Liver (tissue), 8 donors: ENCODE measurements at regions not wholly inside any gene's neighbourhood (a gene's known extent, or its start where the extent isn't known, plus 50 kb on each side); places are given as distances from the start of the nearest gene placed in this dataset.

Experiments used
- DNase-seq: peaks from one replicate; pipeline ENCODE4 v3.0.0-alpha.2; 2017; ENCODE audit warnings: low spot score
- H3K27ac ChIP-seq, 2 donors: one replicate each; pipeline ENCODE4 v1.7.0; 2013; ENCODE audit warnings: inconsistent platforms in 2 of 2, low read length in 2 of 2, control low read depth in 1 of 2, low read depth in 1 of 2, mild to moderate bottlenecking in 1 of 2
- H3K27me3 ChIP-seq, 4 donors: one replicate each; pipeline versions ENCODE4 v1.6.1 to v1.7.0; 2013; ENCODE audit warnings: low read length in 3 of 4, inconsistent platforms in 1 of 4, mild to moderate bottlenecking in 1 of 4, moderate library complexity in 1 of 4; ENCODE audit not compliant: control insufficient read depth in 4 of 4, insufficient read depth in 4 of 4
- H3K36me3 ChIP-seq, 4 donors: one replicate each; pipeline versions ENCODE4 v1.6.1 to v1.7.0; 2013; ENCODE audit warnings: low read length in 3 of 4, mild to moderate bottlenecking in 3 of 4, low read depth in 1 of 4, moderate library complexity in 1 of 4; ENCODE audit not compliant: control insufficient read depth in 4 of 4, insufficient read depth in 3 of 4
- H3K4me1 ChIP-seq, 4 donors: one replicate each; pipeline versions ENCODE4 v1.6.1 to v1.7.0; 2013; ENCODE audit warnings: low read length in 3 of 4, mild to moderate bottlenecking in 3 of 4, moderate library complexity in 1 of 4; ENCODE audit not compliant: control insufficient read depth in 4 of 4, insufficient read depth in 4 of 4
- H3K4me3 ChIP-seq, 3 donors: one replicate each; pipeline versions ENCODE4 v1.6.1 to v1.7.0; 2013; ENCODE audit warnings: low read length in 3 of 3, control low read depth in 1 of 3, low read depth in 1 of 3, mild to moderate bottlenecking in 1 of 3
- H3K9ac ChIP-seq, 2 donors: one replicate each; pipeline ENCODE4 v1.7.0; 2013; ENCODE audit warnings: low read length in 2 of 2, mild to moderate bottlenecking in 2 of 2, moderate library complexity in 2 of 2, control low read depth in 1 of 2, low read depth in 1 of 2
- H3K9me3 ChIP-seq, 4 donors: one replicate each; pipeline versions ENCODE4 v1.6.1 to v1.7.0; 2013; ENCODE audit warnings: low read length in 3 of 4; ENCODE audit not compliant: control insufficient read depth in 4 of 4
- ATF3 ChIP-seq: IDR thresholded peaks from 2 replicates; pipeline ENCODE4 v1.6.1; 2016; ENCODE audit warnings: antibody characterized with exemption
- CTCF ChIP-seq: fragments of 150-350 bp; IDR thresholded peaks from 2 replicates; pipeline ENCODE4 v1.5.1; 2017; ENCODE audit warnings: improper control_type of control experiment, low read depth, low read length; ENCODE audit not compliant: missing input control
- EGR1 ChIP-seq, 2 donors: IDR thresholded peaks; 2 replicates each; pipeline ENCODE4 v1.6.1; 2016 to 2018; ENCODE audit warnings: antibody characterized with exemption in 2 of 2, low read depth in 2 of 2
- FOXA1 ChIP-seq: IDR thresholded peaks from 2 replicates; pipeline ENCODE4 v1.6.1; 2016; ENCODE audit warnings: antibody characterized with exemption
- FOXA2 ChIP-seq: IDR thresholded peaks from 2 replicates; pipeline ENCODE4 v1.6.1; 2016; ENCODE audit warnings: antibody characterized with exemption
- GABPA ChIP-seq, 2 donors: IDR thresholded peaks in 1 of 2; conservative IDR thresholded peaks in 1 of 2; 2 replicates each; pipeline ENCODE4 v1.6.1; 2016; ENCODE audit warnings: antibody characterized with exemption in 2 of 2, mild to moderate bottlenecking in 1 of 2, moderate library complexity in 1 of 2
- HNF4A ChIP-seq, 2 donors: conservative IDR thresholded peaks; 2 replicates each; pipeline ENCODE4 v1.6.1; 2016; ENCODE audit warnings: antibody characterized with exemption in 2 of 2, mild to moderate bottlenecking in 2 of 2
- HNF4G ChIP-seq: IDR thresholded peaks from 2 replicates; pipeline ENCODE4 v1.6.1; 2016; ENCODE audit warnings: antibody characterized with exemption
- JUND ChIP-seq, 2 donors: IDR thresholded peaks; 2 replicates each; pipeline ENCODE4 v1.6.1; 2016; ENCODE audit warnings: antibody characterized with exemption in 2 of 2
- MAX ChIP-seq: IDR thresholded peaks from 2 replicates; pipeline ENCODE4 v1.6.1; 2016; ENCODE audit warnings: antibody characterized with exemption
- NR2F2 ChIP-seq: IDR thresholded peaks from 2 replicates; pipeline ENCODE4 v1.6.1; 2016; ENCODE audit warnings: antibody characterized with exemption
- RAD21 ChIP-seq, 2 donors: IDR thresholded peaks; 2 replicates each; pipeline ENCODE4 v1.6.1; 2016; ENCODE audit warnings: antibody characterized with exemption in 2 of 2, mild to moderate bottlenecking in 2 of 2
- REST ChIP-seq: IDR thresholded peaks from 2 replicates; pipeline ENCODE4 v1.6.1; 2016; ENCODE audit warnings: antibody characterized with exemption, mild to moderate bottlenecking
- RXRA ChIP-seq, 2 donors: IDR thresholded peaks; 2 replicates each; pipeline ENCODE4 v1.6.1; 2017 to 2018; ENCODE audit warnings: antibody characterized with exemption in 2 of 2, mild to moderate bottlenecking in 1 of 2
- SP1 ChIP-seq: IDR thresholded peaks from 2 replicates; pipeline ENCODE4 v1.6.1; 2018; ENCODE audit warnings: antibody characterized with exemption, mild to moderate bottlenecking
- TAF1 ChIP-seq: conservative IDR thresholded peaks from 2 replicates; pipeline ENCODE4 v1.6.1; 2016; ENCODE audit warnings: antibody characterized with exemption, mild to moderate bottlenecking
- YY1 ChIP-seq: IDR thresholded peaks from 2 replicates; pipeline ENCODE4 v1.6.1; 2016; ENCODE audit warnings: antibody characterized with exemption, mild to moderate bottlenecking
- ZBTB33 ChIP-seq: IDR thresholded peaks from 2 replicates; pipeline ENCODE4 v1.6.1; 2016; ENCODE audit warnings: antibody characterized with exemption
- WGBS: extraction: QIAGEN DNeasy Blood & Tissue Kit; methylation state at CpG from one replicate; pipeline ENCODE4 v1.1.7; 2013; 5-methylcytosine and 5-hydroxymethylcytosine counted together
- donor health status: healthy.
- donor health status: healthy.
- donor health status: healthy.
- donor health status: healthy.
- donor health status: healthy.

- no peak for DNase-seq
- H3K27me3 ChIP-seq, result no peaks in the 10 kb centered on the region
- H3K4me3 ChIP-seq, result no peak overlapping the region
- no peaks in the 10 kb centered on the region for H3K36me3 ChIP-seq
- no peak for TF ChIP-seq RXRA (IDR thresholded peaks at IDR 0.05)
- TF ChIP-seq NR2F2, result no peak
- no peak for TF ChIP-seq YY1
- no peak for TF ChIP-seq REST
- TF ChIP-seq RAD21 (IDR thresholded peaks at IDR 0.05), result no peak
- no peak for TF ChIP-seq JUND (IDR thresholded peaks at IDR 0.05)
- no peak for TF ChIP-seq FOXA1
- no peak for TF ChIP-seq HNF4G
- TF ChIP-seq ZBTB33, result no peak
- no peak for TF ChIP-seq SP1
- TF ChIP-seq HNF4A (conservative IDR thresholded peaks at IDR 0.05), result no peak
- TF ChIP-seq CTCF, result no peak
- no peak for TF ChIP-seq MAX
- TF ChIP-seq TAF1, result no peak
- TF ChIP-seq EGR1 (IDR thresholded peaks at IDR 0.05; ENCODE audit: low read depth in 2 of 2), result no peak
- no peak for TF ChIP-seq GABPA (IDR thresholded peaks at IDR 0.05 in 1 of 2, conservative IDR thresholded peaks at IDR 0.05 in 1 of 2)
- no peak for TF ChIP-seq FOXA2
- no peak for TF ChIP-seq ATF3
- no peak overlapping the region for H3K9ac ChIP-seq
- peaks cover 0 to 2% (median 0%) of the 10 kb centered on the region in 4 donors for H3K9me3 ChIP-seq
- no peaks in the 10 kb centered on the region for H3K4me1 ChIP-seq
- H3K27ac ChIP-seq, result no peak overlapping the region
Measured at GRCh38 chr1:221797506-221797905, 55.6 kb upstream of the DUSP10 start.

- H3K27ac ChIP-seq, result no peak overlapping the region
- 95% methylated on average over 2 of the region's 2 CpGs for WGBS
- H3K4me1 ChIP-seq, result no peaks in the 10 kb centered on the region
- no peak overlapping the region for H3K9ac ChIP-seq
- DNase-seq, result no peak
- H3K27me3 ChIP-seq, result no peaks in the 10 kb centered on the region
- H3K4me3 ChIP-seq, result no peak overlapping the region
- H3K9me3 ChIP-seq, result peaks cover 0 to 2% (median 0%) of the 10 kb centered on the region in 4 donors
- H3K36me3 ChIP-seq, result no peaks in the 10 kb centered on the region
- no peak for TF ChIP-seq NR2F2
- TF ChIP-seq CTCF, result no peak
- no peak for TF ChIP-seq ZBTB33
- no peak for TF ChIP-seq TAF1
- TF ChIP-seq RAD21 (IDR thresholded peaks at IDR 0.05), result no peak
Measured at GRCh38 chr1:221796700-221797099, 54.8 kb upstream of the DUSP10 start.
